ENCODE measurements at regions not wholly inside any gene's neighbourhood (a gene's known extent, or its start where the extent isn't known, plus 50 kb on each side); places are given as distances from the start of the nearest gene placed in this dataset.

DNA sequence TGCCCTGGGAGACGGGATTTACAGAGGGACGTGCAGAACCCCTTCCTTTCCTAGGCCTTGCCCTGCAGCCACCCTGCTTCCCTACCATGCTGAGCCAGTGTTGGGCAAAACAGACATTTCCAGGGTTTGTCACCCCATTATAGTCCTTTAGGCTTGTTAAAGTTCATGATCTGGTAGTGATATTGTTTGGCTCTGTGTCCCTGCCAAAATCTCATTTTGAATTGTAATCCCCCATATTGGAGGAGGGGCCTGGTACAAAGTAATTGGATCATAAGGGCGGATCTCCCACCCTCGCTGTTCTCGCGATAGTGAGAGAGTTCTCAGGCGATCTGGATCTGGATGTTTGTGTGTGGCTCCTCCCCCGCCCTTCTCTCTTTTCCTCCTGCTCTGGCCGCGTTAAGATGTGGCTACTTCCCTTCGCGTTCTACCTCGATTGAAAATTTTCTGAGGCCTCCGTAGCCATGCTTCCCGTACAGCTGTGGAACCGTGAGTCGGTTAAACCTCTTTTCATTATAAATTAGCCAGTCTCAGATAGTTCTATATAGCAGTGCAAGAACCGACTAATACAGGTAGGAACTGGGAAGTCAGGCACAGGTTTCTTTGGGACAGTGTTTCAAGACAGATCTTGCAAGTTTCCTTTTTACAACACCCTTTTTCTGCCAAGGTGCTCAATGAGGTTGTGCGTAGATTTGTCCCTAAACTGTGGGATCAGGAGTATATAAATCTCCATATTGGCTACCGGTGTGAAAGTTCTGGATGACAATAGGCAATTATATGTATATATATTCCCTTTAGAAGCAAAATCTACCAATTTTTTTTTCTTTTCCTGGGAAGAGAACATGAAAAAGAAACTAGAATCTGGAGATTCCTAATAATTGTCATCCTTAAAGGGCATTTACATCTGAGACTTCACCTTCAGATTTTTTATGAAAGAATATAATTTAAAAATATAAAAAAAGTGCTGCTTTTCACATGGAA, 152.1 kb downstream of the SAMD5 start:
- TF ChIP-seq POLR2A (IDR thresholded peaks at IDR 0.05): no peak
- TF ChIP-seq CTCF (IDR thresholded peaks at IDR 0.05): no peak
- no peak overlapping the region for H3K4me3 ChIP-seq (ENCODE audit: low read depth, poor library complexity, severe bottlenecking)
- 96 to 97% methylated on average over 20 of the region's 20 CpGs for WGBS, 2 donors
- DNase-seq (ENCODE audit: low spot score in 2 of 2): no peak
- intact Hi-C loops (cut with DNase I; ENCODE audit: low total_unique reads): no loop called here

GRCh38 chr6:147662646-147663045, 154.2 kb downstream of the SAMD5 start:
- H3K4me3 ChIP-seq (ENCODE audit: low read depth, poor library complexity, severe bottlenecking): no peak overlapping the region
- TF ChIP-seq CTCF (IDR thresholded peaks at IDR 0.05) (no peak), POLR2A (IDR thresholded peaks at IDR 0.05) (no peak)
- intact Hi-C loops (cut with DNase I; ENCODE audit: low total_unique reads): no loop called here
- DNase-seq (ENCODE audit: low spot score in 2 of 2): no peak
- WGBS, 2 donors: 93 to 98% methylated on average over 1 of the region's 1 CpG

DNA sequence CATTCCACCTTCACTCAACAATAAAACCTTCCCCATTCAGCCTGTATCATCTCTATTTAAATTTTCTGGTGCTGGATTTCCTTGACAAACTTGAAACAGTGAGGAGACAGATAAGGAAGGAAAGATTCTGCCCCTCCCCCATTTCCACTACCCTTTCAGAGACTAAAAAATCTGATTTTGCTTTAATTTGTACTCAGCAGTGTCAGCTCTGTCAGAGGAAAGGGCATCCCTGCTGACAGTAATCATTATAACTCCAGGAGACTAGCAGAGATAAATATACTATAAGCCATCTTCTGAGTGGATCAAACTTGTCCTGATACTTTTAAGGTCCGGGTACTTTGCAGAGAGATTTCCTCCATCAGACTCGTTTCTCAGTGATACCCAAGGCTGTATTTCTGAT, 155.6 kb downstream of the SAMD5 start:
- TF ChIP-seq POLR2A (IDR thresholded peaks at IDR 0.05) (no peak), CTCF (IDR thresholded peaks at IDR 0.05) (no peak)
- no peak overlapping the region for H3K4me3 ChIP-seq (ENCODE audit: low read depth, poor library complexity, severe bottlenecking)
- no peak for DNase-seq (ENCODE audit: low spot score in 2 of 2)
- intact Hi-C loops (cut with DNase I; ENCODE audit: low total_unique reads): no loop called here
- 54 to 83% methylated on average over 2 of the region's 2 CpGs for WGBS, 2 donors

DNA sequence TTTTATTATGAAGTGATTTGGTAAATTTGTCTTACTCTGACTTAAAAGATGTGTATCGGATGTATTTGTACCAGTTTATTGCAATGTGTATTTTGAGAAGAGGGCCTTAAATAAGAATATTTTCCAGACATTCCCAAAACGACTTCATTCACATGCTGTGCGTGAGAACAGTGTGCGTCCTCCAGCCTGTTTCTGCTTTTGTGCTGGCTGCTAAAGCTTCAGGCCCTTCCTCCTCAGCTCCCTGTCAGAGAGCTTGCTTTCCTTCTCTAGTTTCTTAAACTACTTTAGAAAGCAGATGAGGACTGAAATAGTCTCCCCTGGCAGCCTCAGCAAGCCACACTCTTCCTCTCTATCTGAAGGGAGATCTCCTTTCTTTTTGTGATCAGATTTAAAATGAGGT, 157.8 kb downstream of the SAMD5 start:
- H3K4me3 ChIP-seq (ENCODE audit: low read depth, poor library complexity, severe bottlenecking): no peak overlapping the region
- WGBS, 2 donors: 58 to 73% methylated on average over 4 of the region's 4 CpGs
- intact Hi-C loops (cut with DNase I; ENCODE audit: low total_unique reads): no loop called here
- no peak for TF ChIP-seq POLR2A (IDR thresholded peaks at IDR 0.05)
- DNase-seq (ENCODE audit: low spot score in 2 of 2): no peak

GRCh38 chr6:147667082-147667481, 158.6 kb downstream of the SAMD5 start:
- 70 to 75% methylated on average over 3 of the region's 3 CpGs for WGBS, 2 donors
- H3K4me3 ChIP-seq (ENCODE audit: low read depth, poor library complexity, severe bottlenecking): no peak overlapping the region
- intact Hi-C loops (cut with DNase I; ENCODE audit: low total_unique reads): no loop called here

More at GRCh38 chr6:147667082-147667481, 158.6 kb downstream of the SAMD5 start:
- no peak for TF ChIP-seq POLR2A (IDR thresholded peaks at IDR 0.05)
- no peak for TF ChIP-seq CTCF (IDR thresholded peaks at IDR 0.05)
- DNase-seq (ENCODE audit: low spot score in 2 of 2): no peak
